ENCODE measurements at regions not wholly inside any gene's neighbourhood (a gene's known extent, or its start where the extent isn't known, plus 50 kb on each side); places are given as distances from the start of the nearest gene placed in this dataset.

DNA sequence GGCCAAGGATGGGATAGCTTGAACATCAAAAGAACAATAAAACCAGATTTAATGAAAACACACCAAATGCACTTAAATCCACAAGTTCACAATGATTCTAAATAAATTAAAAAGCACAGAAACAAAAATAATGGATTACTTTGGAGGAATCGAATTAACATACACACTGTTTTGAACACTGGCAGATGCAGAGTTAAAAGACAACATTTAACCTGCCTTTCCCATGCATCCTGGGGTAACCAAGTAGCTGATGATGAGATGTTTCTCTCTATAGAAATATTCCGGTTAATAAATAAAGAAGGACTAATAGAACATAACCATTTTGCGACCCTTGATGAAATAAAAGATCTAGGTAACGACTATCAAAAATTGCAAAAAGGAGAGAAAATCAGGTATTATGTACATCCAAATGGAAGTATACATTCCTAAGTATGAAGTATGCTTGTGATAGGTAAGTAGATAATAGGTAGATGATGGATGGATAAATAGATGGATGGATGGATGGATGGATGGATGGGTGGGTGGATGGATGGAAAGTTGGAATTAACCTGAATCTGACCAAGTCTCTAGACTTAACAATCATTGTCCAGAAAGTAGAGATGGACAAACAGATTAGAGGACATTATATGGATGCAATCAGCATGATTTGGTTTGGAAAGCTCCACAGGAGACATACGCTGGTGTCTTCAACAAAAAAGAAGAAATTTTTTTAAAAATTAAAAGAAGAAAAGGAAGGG is 57.4 kb upstream of the MYCN start:
- DNase-seq (no peak), ATAC-seq (no peak)
- in situ Hi-C loops (cut with MboI; ENCODE audit: low sequenced_read_pairs in 4 of 4), result no loop called here
- Histone ChIP-seq H3K36me3 (no peaks in the 10 kb centered on the region), H3K9me3 (no peaks in the 10 kb centered on the region), H3K27me3 (no peaks in the 10 kb centered on the region), H3K27ac (no peak overlapping the region), H3K4me3 (no peak overlapping the region), H3K4me1 (no peaks in the 10 kb centered on the region)
- TF ChIP-seq, protein P1, sequence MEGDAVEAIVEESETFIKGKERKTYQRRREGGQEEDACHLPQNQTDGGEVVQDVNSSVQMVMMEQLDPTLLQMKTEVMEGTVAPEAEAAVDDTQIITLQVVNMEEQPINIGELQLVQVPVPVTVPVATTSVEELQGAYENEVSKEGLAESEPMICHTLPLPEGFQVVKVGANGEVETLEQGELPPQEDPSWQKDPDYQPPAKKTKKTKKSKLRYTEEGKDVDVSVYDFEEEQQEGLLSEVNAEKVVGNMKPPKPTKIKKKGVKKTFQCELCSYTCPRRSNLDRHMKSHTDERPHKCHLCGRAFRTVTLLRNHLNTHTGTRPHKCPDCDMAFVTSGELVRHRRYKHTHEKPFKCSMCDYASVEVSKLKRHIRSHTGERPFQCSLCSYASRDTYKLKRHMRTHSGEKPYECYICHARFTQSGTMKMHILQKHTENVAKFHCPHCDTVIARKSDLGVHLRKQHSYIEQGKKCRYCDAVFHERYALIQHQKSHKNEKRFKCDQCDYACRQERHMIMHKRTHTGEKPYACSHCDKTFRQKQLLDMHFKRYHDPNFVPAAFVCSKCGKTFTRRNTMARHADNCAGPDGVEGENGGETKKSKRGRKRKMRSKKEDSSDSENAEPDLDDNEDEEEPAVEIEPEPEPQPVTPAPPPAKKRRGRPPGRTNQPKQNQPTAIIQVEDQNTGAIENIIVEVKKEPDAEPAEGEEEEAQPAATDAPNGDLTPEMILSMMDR (IDR thresholded peaks at IDR 0.05 in 4 of 5, conservative IDR thresholded peaks at IDR 0.05 in 1 of 5), result no peak
- no peak for TF ChIP-seq POLR2A (IDR thresholded peaks at IDR 0.05)
- intact Hi-C loops (cut with DNase I; ENCODE audit: low total_unique reads), result no loop called here

GRCh38 chr2:15883684-15884083 is 56.7 kb upstream of the MYCN start:
- in situ Hi-C loops (cut with MboI; ENCODE audit: low sequenced_read_pairs in 4 of 4), result no loop called here
- Histone ChIP-seq H3K27ac (no peak overlapping the region), H3K27me3 (no peaks in the 10 kb centered on the region), H3K4me1 (no peaks in the 10 kb centered on the region), H3K36me3 (no peaks in the 10 kb centered on the region), H3K4me3 (no peak overlapping the region), H3K9me3 (no peaks in the 10 kb centered on the region)
- TF ChIP-seq, protein P1 (IDR thresholded peaks at IDR 0.05 in 4 of 5, conservative IDR thresholded peaks at IDR 0.05 in 1 of 5), result no peak
- DNase-seq (no peak), ATAC-seq (no peak)
- intact Hi-C loops (cut with DNase I; ENCODE audit: low total_unique reads), result no loop called here

DNA sequence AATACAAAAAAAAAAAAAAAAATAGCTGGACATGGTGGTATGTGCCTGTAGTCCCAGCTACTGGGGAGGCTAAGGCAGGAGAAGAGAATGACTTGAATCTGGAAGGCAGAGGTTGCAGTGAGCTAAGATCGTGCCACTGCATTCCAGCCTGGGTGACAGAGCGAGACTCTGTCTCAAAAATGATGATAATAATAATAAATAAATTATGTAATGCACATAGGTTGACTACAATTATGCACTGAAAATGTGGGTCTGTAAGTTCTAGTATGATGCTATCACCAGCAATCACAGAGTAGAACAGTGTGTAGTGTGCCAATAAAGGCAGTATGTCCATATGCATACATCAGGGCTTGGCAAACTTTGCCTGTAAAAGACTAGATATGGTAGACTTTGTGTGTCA is 55.6 kb upstream of the MYCN start:
- TF ChIP-seq, protein P1 (IDR thresholded peaks at IDR 0.05 in 4 of 5, conservative IDR thresholded peaks at IDR 0.05 in 1 of 5), result no peak
- no peak for TF ChIP-seq POLR2A (IDR thresholded peaks at IDR 0.05)
- DNase-seq (no peak), ATAC-seq (no peak)
- H3K27ac ChIP-seq, result no peak overlapping the region
- H3K36me3 ChIP-seq, result no peaks in the 10 kb centered on the region
- peaks cover 0 to 3% of the 10 kb centered on the region in 2 donors for H3K4me1 ChIP-seq
- H3K4me3 ChIP-seq, result no peak overlapping the region
- in situ Hi-C loops (cut with MboI; ENCODE audit: low sequenced_read_pairs in 4 of 4), result no loop called here
- no peaks in the 10 kb centered on the region for H3K27me3 ChIP-seq
- intact Hi-C loops (cut with DNase I; ENCODE audit: low total_unique reads), result no loop called here
- H3K9me3 ChIP-seq, result no peaks in the 10 kb centered on the region

DNA sequence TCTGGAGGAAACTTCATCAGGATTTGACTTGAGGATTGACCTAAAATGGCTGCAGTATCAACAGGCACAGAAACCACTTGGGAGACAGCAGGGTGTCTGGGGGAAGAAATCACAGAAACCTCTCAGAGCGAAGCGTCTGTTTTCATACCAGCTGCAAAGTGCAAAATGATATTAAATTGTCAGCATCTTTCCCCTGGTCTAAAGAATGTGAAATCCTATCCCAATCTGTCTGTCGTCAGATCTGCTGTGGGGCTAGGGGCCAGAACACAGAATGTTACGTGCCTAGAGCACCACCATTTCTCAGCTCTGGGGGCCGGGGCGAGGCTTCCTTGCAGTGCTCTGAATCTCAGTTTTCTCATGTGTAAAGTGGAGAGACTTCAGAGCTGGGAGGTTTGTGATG is 54.1 kb upstream of the MYCN start:
- TF ChIP-seq, protein P1 (IDR thresholded peaks at IDR 0.05 in 4 of 5, conservative IDR thresholded peaks at IDR 0.05 in 1 of 5), result no peak
- no peak for TF ChIP-seq POLR2A (IDR thresholded peaks at IDR 0.05)
- H3K4me3 ChIP-seq, result no peak overlapping the region
- no peak for ATAC-seq

More for the DNA sequence above, 54.1 kb upstream of the MYCN start:
- intact Hi-C loops (cut with DNase I; ENCODE audit: low total_unique reads) (no loop called here), in situ Hi-C loops (cut with MboI; ENCODE audit: low sequenced_read_pairs in 4 of 4) (no loop called here)
- Histone ChIP-seq H3K9me3 (no peaks in the 10 kb centered on the region), H3K36me3 (no peaks in the 10 kb centered on the region), H3K4me1 (peaks cover 0 to 3% of the 10 kb centered on the region in 2 donors), H3K27me3 (no peaks in the 10 kb centered on the region), H3K27ac (no peak overlapping the region)
- DNase-seq, result no peak
